ENCODE measurements at regions not wholly inside any gene's neighbourhood (a gene's known extent, or its start where the extent isn't known, plus 50 kb on each side); places are given as distances from the start of the nearest gene placed in this dataset.

- Histone ChIP-seq H3K4me1 (no peaks in the 10 kb centered on the region), H3K36me3 (no peaks in the 10 kb centered on the region), H3K4me3 (no peak overlapping the region), H3K27me3 (no peaks in the 10 kb centered on the region), H3K9me3 (no peaks in the 10 kb centered on the region), H3K27ac (no peak overlapping the region)
- no peak for DNase-seq
- intact Hi-C loops (cut with DNase I; ENCODE audit: low total_unique reads) = no loop called here
- WGBS, 5 donors = 64 to 84% (median 72%) methylated on average over 3 of the region's 3 CpGs
- TF ChIP-seq CTCF (IDR thresholded peaks at IDR 0.05) (no peak), POLR2AphosphoS5 (IDR thresholded peaks at IDR 0.05) (no peak), POLR2A (IDR thresholded peaks at IDR 0.05) (no peak), EP300 (IDR thresholded peaks at IDR 0.05) (no peak)
These were observed 73.6 kb upstream of the SYPL1 start for GRCh38 chr7:106185719-106186118.

DNA sequence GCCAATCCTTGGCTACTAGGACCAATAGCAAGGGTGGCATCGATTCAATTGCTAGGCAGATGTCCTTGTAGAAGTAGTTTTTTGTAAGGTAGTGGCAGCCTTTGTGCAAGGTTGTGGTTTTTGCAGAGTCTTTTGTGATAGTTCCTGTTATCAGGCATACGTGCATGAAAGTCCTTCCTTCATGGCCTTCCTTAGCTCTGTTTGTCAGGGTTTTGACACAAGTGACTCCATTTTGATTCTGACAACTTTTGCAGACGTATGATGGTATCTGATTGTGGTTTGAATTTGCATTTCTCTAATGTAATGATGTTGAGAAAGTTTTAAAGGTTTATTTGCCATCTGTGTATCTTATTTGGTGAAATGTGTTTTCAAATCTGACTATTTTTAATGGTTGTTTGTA is 71.8 kb upstream of the SYPL1 start:
- 57 to 78% (median 65%) methylated on average over 3 of the region's 3 CpGs for WGBS, 5 donors
- Histone ChIP-seq H3K9me3 (no peaks in the 10 kb centered on the region), H3K27ac (no peak overlapping the region), H3K4me3 (no peak overlapping the region), H3K4me1 (peaks cover 0 to 14% (median 12%) of the 10 kb centered on the region in 4 donors), H3K36me3 (no peaks in the 10 kb centered on the region), H3K27me3 (no peaks in the 10 kb centered on the region)
- TF ChIP-seq CTCF (IDR thresholded peaks at IDR 0.05) = no peak
- TF ChIP-seq POLR2A (IDR thresholded peaks at IDR 0.05) = no peak
- TF ChIP-seq POLR2AphosphoS5 (IDR thresholded peaks at IDR 0.05) = no peak
- no peak for TF ChIP-seq EP300 (IDR thresholded peaks at IDR 0.05)
- intact Hi-C loops (cut with DNase I; ENCODE audit: low total_unique reads) = no loop called here
- no peak for DNase-seq

- intact Hi-C loops (cut with DNase I; ENCODE audit: low total_unique reads) = no loop called here
- no peak for DNase-seq
- Histone ChIP-seq H3K9me3 (no peaks in the 10 kb centered on the region), H3K4me3 (no peak overlapping the region), H3K36me3 (no peaks in the 10 kb centered on the region), H3K27ac (no peak overlapping the region), H3K4me1 (peaks cover 0 to 23% (median 15%) of the 10 kb centered on the region in 4 donors), H3K27me3 (no peaks in the 10 kb centered on the region)
- TF ChIP-seq EP300 (IDR thresholded peaks at IDR 0.05) = no peak
- TF ChIP-seq POLR2A (IDR thresholded peaks at IDR 0.05) = no peak
- no peak for TF ChIP-seq CTCF (IDR thresholded peaks at IDR 0.05)
- no peak for TF ChIP-seq POLR2AphosphoS5 (IDR thresholded peaks at IDR 0.05)
- WGBS, 5 donors = 96 to 100% (median 98%) methylated on average over 1 of the region's 1 CpG
These were observed 70.8 kb upstream of the SYPL1 start for GRCh38 chr7:106182904-106183303.

DNA sequence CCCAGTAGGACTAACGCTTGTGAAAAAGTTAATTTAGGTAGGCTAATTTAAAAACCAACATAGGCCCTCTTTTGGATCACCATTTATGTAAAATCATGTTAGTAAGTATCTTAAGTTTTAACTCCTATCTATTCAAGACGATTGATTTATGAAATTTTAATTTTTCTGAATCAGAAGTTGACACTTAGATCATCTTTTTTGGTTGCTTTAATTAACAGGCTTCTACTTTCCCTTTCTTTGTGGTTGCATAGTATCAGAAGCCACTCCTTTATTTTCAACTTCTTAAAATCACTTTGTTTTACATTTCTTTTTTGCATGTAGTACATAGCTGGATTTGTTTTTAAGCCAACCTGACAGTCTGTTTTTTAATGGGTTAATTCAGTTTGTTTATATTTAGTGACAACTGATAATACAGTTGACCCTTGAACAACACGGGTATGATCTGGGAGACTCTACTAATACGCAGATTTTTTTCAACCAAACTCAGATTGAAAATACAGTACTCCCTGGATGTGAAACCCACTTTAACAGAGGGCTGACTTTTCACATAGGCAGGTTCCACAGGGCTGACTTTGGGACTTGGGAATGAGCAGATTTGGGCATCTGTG is 69.7 kb upstream of the SYPL1 start:
- H3K4me3 ChIP-seq = no peak overlapping the region
- TF ChIP-seq POLR2A (IDR thresholded peaks at IDR 0.05) = no peak
- TF ChIP-seq POLR2AphosphoS5 (IDR thresholded peaks at IDR 0.05) = no peak
- TF ChIP-seq CTCF (IDR thresholded peaks at IDR 0.05) = no peak
- no peak for TF ChIP-seq EP300 (IDR thresholded peaks at IDR 0.05)
- H3K27me3 ChIP-seq = no peaks in the 10 kb centered on the region
- 65 to 77% (median 69%) methylated on average over 4 of the region's 4 CpGs for WGBS, 5 donors
- intact Hi-C loops (cut with DNase I; ENCODE audit: low total_unique reads) = no loop called here
- H3K36me3 ChIP-seq = no peaks in the 10 kb centered on the region
- H3K27ac ChIP-seq = no peak overlapping the region
- H3K4me1 ChIP-seq = peaks cover 0 to 34% (median 19%) of the 10 kb centered on the region in 4 donors
- H3K9me3 ChIP-seq = no peaks in the 10 kb centered on the region
- DNase-seq = no peak
